Stomach (tissue), 4 donors: ENCODE measurements at regions not wholly inside any gene's neighbourhood (a gene's known extent, or its start where the extent isn't known, plus 50 kb on each side); places are given as distances from the start of the nearest gene placed in this dataset.

Experiments used
- CTCF ChIP-seq, 7 experiments: fragments of 450-650 bp in 4 of 7; fragments of 200-600 bp in 3 of 7; sonication (generic) in 3 of 7; IDR thresholded peaks; one replicate each; pipeline ENCODE4 v1.5.1; 2016 to 2019; ENCODE audit warnings: antibody characterized with exemption in 7 of 7, control low read depth in 2 of 7, mild to moderate bottlenecking in 1 of 7
- EP300 ChIP-seq: sonication (generic); formaldehyde crosslinking; IDR thresholded peaks from one replicate; pipeline ENCODE4 v1.6.1; 2017; ENCODE audit warnings: antibody characterized with exemption
- POLR2AphosphoS5 ChIP-seq, 3 donors: sonication (generic); formaldehyde crosslinking; IDR thresholded peaks; one replicate each; pipeline ENCODE4 v1.6.1; 2016; ENCODE audit warnings: antibody characterized with exemption in 3 of 3

GRCh38 chr16:54817432-54817831 is 113.2 kb upstream of the IRX5 start:
- TF ChIP-seq CTCF (IDR thresholded peaks at IDR 0.05) (peak in 5 of 7 experiments; percentile 13 to 53 (median 29)), POLR2AphosphoS5 (IDR thresholded peaks at IDR 0.05) (no peak), EP300 (no peak)
